GM21576 (cell line): ENCODE measurements at regions not wholly inside any gene's neighbourhood (a gene's known extent, or its start where the extent isn't known, plus 50 kb on each side); places are given as distances from the start of the nearest gene placed in this dataset.

ENCODE experiments used
- ATAC-seq: cut with Tn5 transposase; IDR thresholded peaks from one replicate; pipeline ENCODE4 v1.9.1; 2021; ENCODE audit warnings: mild to moderate bottlenecking, moderate library complexity; ENCODE audit not compliant: unreplicated experiment

DNA sequence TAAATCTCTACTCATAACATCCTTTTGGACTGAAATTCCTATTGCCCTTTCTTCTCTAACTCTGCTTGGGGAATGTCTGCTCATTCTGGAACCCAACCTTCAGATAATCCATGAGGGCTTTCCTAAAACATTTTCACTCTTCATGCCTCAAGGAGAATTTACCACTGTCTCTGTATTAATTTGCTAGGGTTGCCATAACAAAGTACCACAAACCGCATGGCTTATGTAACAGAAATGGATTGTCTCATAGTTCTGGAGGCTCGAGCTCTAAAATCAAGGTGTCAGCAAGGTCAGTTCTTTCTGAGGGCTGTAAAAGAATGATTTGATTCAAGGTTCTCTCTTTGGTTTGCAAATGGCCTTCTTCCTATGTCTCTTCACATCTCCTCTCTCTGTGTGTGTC is 209.7 kb downstream of the LACC1 start:
- no peak for ATAC-seq

DNA sequence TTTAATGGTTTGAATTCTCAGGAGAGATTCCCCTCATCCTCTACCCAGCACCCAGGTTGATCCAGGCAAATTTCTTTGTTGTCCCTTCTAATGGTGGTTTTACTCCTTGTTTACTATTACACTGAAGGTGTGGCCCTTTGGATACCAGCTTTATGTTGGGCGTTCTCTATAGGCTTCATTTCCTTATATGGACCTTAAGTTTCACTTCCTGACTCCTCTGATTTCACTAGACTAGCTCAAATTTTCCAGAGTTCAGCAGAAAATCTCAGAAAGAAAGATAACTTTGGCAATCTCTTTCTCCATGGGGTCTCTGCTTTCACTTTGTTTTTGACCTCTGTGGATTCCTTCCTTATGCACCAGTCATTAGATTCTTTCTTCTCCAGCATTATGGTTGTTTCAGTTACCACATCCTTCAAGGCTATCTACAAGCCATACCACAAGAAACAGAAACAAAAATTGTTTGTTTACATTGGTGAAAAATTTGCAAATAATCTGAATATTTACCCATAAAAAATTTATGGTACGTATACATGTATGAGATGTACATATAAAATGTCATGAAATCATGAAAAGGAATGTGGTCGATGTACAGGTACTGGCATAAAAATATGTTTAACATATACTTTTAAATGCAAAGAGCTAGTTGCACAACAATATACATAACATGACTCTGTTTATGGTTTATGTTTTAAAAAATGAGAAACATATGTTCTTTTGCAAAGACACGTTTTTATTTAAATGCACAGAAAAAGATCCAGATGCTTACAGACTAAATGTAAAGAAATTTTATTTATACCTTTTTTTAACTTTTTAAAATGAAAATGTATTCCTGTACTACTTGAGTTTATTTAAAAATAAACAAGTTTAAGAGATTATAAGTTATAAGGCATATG is 212.6 kb downstream of the LACC1 start:
- ATAC-seq, result no peak

GRCh38 chr13:44093607-44094564 is 214.2 kb downstream of the LACC1 start:
- no peak for ATAC-seq

DNA sequence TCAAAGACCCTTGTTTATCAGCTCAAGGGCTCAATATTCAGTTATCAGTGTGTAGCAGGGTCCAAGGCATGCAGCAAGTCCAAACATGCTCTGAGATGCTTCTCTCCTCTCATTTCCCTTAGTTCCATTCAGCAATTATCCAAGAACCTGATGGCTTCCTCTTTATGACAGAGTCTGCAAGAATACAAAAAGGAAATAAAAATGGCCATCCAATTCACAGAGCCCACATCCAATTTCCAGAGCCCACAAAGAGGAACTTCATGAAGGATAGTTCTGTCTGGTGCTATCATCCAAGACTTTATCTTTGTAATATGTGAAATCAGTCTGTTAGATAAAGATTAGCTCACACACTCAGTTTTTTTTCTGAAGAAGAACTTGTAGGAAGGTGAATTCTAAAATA is 217.2 kb downstream of the LACC1 start:
- ATAC-seq, result no peak

DNA sequence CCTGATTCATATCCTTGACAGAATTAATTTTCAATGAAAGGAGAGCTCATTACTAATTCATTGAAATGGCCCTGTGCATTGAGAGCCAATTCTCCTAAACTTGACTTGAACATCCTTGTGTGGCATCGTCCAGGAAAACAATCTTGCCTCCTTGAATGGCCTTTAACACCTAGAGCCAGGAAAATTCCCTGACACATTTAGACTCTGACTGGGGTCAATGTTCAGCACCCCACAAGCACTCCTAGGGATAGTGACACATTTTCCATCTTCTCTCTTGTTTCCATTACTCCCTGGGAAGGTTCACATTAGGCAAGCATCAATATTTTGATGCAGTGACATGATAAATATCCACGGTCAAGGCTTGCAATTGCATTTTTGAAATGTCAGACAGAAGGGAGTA is 218.9 kb downstream of the LACC1 start:
- ATAC-seq, result no peak

DNA sequence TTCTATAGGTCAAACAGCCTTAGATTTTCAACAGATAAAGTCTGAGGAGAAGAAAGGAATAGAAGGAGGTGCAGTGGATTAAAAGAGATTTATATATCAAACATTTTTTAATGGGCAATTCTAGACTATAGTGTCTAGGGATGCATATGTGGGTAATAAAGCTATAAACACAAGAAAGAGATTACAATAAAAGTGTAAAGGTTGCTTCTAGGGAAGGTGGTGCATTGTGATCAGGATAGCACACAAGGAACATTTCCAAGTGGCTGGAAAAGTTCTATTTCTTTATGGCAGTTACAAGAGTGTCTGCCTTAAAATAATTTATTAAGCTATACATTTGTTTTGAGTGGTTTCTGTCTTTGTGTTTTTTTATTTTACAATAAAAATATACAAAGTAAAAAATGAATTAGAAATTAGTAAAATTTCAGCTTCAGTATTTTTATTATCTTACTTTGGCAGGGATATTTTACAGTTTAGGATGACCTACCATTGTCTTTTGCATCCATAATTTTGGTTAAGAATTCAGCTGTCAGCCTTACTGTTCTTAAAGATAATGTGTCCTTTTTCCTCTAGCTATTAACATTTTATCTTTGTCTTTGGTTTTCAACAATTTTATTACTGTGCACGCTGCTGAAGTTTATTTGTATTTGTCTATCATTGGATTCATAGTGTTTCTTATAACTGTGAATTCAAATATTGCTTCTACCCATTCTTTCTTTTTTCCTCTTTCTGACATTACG is 221.8 kb downstream of the LACC1 start:
- ATAC-seq, result no peak

DNA sequence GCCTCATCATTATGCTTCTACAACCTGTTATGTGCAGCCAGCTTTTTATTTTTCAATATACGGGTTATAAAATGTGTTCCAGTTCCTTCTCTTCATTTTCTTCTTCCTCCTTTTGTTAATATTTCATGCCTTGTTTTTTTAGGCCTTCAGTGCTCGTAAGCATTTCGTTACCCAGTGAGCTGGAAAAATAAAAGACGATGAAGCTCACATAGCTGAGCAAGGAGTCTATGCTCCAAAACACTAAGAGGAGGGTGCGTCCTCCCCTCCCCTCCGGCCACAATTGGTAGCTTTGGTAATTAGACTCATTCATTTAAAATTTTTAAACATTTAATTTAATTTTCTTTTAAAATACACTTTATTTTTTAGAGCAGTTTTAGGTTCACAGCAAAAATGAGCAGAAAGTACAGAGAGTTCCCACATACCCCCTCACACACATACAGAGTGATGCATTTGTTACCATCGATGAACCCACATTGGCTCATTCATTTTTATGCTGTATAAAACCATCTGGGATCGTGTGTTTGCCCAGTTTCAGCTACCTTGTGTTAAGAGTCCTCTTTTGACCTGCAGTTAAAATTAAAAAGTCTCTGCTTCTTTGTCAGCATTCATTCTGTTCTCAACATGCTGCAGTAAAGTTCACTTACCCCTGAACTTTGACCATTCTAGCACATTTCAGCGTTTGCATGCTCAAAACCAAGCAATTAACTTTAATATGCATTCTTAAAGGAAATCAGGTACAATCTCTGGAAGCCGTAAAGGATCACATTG is 223.9 kb downstream of the LACC1 start:
- ATAC-seq, result no peak

DNA sequence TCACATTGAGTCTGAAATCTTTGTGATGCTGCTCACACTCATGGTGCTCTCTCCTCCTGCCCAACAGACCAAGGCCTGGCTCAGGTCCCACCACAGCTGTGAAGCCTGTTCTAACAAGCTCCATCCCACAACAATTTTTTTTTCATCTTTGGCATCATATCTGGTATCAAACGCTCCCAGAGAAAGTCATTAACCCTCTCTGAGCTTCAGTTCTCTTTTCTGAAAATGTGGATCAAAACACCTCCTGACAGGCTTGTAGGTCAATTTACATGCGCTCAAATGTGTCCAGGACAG is 224.4 kb downstream of the LACC1 start:
- ATAC-seq, result no peak

- no peak for ATAC-seq
These were observed 225.3 kb downstream of the LACC1 start for GRCh38 chr13:44104969-44105368.

DNA sequence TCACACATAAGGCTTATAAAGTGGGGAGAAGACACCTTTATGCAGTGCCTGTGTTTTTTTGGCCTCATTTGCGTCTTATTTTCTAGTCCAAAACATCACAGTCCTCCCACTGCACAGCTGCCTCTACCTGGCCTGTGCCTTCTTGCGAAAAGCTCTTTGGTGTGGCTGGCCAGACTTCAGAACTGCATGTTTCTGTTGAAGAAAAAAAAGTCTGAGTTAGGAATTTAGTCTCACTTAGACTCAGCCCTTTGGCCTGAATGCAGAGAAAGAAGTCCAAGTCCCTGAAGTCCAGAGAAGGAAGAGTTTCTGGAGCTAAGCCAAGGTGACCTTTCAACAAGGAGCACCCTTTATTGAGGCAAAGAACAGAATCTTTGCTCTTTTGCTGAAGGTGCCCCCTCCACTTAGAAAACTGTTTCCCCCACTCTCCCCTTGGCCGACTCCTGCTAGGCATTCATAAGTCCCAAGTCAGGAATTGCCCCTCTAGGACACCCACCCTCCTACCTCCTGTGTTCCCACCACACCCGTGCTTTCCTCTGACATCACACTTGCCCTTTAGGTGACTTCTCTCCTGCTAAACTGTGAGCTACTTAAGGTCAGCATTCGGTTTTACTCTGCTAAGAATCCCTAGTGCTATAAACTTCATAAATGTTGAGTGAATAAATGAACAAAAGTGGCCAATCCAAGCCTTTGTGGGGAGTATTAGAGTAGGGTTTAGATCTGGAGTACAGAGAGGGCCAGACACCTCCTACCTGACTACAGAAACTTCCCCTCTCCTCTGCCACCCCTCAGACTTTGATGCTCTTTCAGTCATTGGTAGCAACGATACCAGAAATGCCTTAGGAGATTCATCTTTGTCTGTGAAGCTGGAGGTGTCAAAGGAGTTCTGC is 226.8 kb downstream of the LACC1 start:
- ATAC-seq, result no peak

DNA sequence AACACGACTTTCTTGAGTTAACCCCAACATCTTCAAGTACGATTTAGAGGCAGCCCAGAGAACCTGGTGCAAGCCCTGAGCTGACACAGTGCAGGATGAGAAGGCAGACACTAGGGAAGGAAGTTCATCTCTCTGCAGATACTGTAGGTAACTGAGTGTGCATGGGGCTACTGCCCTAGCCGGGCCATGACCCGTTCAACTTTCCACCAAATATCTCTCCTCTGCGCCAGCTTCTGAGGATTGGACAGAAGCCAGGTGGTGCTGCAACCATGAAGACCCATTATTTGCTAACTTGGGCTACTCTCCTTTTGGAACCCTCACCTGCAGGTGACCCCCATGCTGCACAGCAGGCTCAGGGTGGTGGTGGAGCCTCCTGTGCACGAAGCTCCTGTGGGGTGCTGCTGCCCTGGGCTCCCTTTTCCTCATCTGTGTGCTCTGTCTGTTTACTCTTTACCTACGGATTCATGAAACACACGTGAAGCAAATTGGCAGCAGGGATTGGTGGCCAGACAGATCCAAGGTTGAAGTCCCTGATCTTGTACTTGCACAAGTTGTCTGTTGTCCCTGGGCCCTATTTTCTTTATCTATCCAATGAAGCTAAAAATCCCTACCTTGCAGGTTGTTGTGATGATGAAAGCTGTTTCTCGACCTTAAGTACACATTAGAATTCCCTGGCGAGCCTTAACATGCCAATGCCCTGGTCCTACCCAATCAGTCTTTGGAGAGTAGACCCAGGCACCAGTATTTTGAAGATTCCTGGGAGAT is 227.8 kb downstream of the LACC1 start:
- no peak for ATAC-seq

GRCh38 chr13:44108331-44108858 is 228.7 kb downstream of the LACC1 start:
- no peak for ATAC-seq

DNA sequence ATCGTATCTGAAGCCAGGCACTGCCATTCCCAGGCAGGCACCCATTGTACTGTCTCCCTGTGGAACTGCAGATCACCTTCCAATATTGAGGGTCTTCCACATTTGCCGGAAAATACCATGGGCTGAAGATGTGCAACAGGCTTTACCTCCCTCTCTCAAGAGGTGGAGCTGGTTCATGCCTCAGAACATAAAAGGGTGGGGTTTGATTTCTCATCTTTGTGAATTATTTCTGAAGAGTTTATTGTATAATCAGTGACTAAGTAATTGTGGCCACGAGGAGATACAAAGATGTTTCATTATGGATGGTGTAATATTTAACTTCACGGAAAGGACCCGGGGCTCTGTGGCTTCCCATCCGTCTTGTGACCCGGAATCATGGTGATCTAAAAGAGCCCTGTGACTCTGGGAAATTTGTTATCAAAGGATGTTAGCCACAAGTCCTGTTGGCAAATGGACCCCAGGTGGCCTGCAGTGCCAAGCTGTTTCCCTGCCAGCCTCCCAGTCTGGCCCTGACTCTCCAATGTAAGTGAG is 230.5 kb downstream of the LACC1 start:
- no peak for ATAC-seq

DNA sequence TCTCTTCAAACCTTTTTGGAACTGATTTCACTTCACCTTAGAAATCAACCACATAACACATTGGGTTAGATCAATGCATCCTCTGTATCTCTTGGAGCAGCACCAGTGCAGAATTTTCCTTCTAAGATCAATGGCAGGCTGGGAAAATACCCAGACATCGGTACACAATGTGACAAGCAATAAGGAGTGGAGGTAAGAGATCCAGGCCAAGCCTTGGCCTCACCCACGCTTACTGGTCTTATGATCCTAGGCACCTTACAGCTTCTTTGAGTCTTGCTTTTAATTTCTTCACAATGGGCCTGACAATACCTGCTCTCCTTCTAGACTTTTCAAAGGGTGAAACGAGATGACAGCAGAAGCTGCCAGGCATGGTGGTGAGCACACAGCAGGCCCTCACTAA is 232.0 kb downstream of the LACC1 start:
- no peak for ATAC-seq

DNA sequence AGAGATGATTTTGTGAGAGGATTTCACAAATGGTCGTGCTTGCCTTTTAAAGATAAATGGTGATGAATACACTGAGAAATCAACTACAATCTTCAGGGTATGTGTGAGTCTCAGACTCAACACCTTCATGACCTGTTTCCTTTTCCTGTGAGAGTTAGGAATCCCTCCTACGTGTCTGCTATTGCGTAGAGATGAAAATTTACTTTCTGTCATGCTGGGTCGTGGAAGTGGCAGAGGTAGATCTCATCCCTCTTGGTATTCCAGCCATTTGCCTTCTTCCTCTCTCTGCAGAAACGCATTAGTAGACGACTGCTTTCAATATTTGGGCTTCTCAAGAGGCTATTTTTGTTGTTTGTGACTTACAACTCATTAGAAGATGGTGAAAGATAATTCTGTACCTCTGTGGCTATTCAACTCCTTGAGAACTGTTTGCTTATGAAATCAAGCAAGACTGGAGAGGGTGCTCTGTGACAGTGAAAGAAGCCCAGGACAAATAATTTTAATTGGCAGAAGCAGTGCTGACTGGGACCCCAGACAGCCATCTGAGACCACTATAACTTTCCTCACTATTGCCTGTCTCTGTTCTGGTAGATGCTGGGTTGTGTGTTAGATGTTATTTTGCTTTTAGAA is 233.1 kb downstream of the LACC1 start:
- no peak for ATAC-seq

DNA sequence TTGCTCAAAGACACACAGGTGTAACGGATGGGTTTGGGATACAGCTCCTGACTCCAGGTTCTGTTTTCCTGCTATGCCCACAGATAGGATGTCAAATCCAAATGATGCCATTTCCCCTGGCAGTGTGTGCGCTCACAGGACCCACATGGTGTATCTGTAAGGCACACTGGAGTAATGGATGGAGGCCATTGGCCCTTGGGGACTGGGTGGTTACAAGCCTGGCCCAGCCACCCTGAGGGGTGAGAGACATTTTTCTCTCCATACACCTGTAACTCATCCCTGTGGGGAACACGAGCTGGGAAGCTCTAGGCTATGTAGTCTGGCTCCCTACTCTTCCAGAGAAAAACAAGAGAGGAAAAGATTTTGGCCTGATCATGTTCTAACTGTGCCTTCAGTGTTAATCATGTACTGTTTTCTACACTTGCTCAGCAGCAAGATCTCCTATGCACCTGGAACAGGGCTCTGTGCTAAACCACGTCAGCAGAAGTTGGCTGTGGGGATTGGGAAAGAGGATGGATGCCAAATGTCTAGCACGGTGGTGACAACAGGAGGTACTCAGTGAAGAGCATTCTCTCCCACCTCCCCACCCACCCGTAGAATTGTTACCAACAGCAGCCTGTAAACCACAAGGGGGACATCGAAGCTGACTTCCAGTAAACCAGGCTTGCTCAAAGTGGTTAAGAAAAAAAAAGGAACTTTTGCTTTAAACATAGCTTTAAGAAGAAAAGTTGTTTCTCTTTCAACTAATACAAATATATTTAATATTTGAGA is 237.0 kb downstream of the LACC1 start:
- no peak for ATAC-seq

DNA sequence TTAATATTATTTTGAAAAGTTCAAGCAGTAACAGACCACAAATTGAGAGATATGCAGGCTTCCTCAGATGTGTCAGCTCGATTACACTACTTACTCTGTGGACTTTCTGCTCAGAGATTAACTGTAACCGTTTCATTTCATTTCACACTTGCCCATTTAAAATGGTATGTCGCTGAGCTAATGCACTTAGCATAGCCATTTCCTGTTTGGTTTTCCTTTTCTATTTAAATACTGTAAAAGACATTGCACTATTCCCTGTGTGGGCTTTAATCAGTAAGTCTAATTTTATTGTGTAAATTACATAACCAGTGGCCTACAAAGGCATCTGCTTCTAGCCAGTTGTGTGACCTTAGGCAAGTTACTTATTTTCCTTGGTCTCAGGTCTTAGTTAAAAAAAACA is 237.6 kb downstream of the LACC1 start:
- no peak for ATAC-seq
